Stimulated activated naive B cell treated with anti-CD40 and anti-IgM and Interleukin-4, amounts not matched to agents 10 μg/mL and 1 μg/mL and 100 μg/mL, for 72 hours (primary cell): ENCODE measurements at regions not wholly inside any gene's neighbourhood (a gene's known extent, or its start where the extent isn't known, plus 50 kb on each side); places are given as distances from the start of the nearest gene placed in this dataset.

Experiments
- ATAC-seq, 2 donors: fragments of 150-1000 bp; cut with Tn5 transposase; replicated peaks; 2 replicates each; pipeline ENCODE4 v1.10.0; 2021; ENCODE audit warnings: moderate library complexity in 1 of 2
- DNase-seq: peaks from one replicate; pipeline ENCODE4 v3.0.0; 2021
- H3K27ac Mint-ChIP-seq: one replicate; pipeline ENCODE4 v1.8.0; 2022; ENCODE audit warnings: mild to moderate bottlenecking, mixed read lengths
- H3K27me3 Mint-ChIP-seq, 2 donors: one replicate each; pipeline ENCODE4 v1.8.0; 2022; ENCODE audit warnings: mixed read lengths in 2 of 2
- H3K36me3 Mint-ChIP-seq, 2 donors: one replicate each; pipeline ENCODE4 v1.8.0; 2022; ENCODE audit warnings: mixed read lengths in 2 of 2, mild to moderate bottlenecking in 1 of 2
- H3K4me1 Mint-ChIP-seq, 2 donors: one replicate each; pipeline ENCODE4 v1.8.0; 2022; ENCODE audit warnings: mixed read lengths in 2 of 2, mild to moderate bottlenecking in 1 of 2
- H3K4me3 Mint-ChIP-seq, 2 donors: one replicate each; pipeline ENCODE4 v1.8.0; 2022; ENCODE audit warnings: mild to moderate bottlenecking in 2 of 2, mixed read lengths in 2 of 2, moderate library complexity in 1 of 2
- H3K9me3 Mint-ChIP-seq, 2 donors: one replicate each; pipeline ENCODE4 v1.8.0; 2022; ENCODE audit warnings: mixed read lengths in 2 of 2, mild to moderate bottlenecking in 1 of 2

GRCh38 chr6:14738933-14739332 lies 506.9 kb upstream of the JARID2 start:
- H3K36me3 Mint-ChIP-seq, result peaks cover 2 to 22% of the 10 kb centered on the region in 2 donors
- H3K27ac Mint-ChIP-seq, result peak overlapping the region; percentile 98
- no peaks in the 10 kb centered on the region for H3K27me3 Mint-ChIP-seq
- ATAC-seq, result no peak
- peaks cover 14 to 20% of the 10 kb centered on the region in 2 donors for H3K9me3 Mint-ChIP-seq
- H3K4me3 Mint-ChIP-seq, result peak overlapping the region; percentile 38 to 53
- peaks cover 61 to 93% of the 10 kb centered on the region in 2 donors for H3K4me1 Mint-ChIP-seq
- no peak for DNase-seq

GRCh38 chr6:14739827-14740226 lies 506.0 kb upstream of the JARID2 start:
- H3K36me3 Mint-ChIP-seq, result peaks cover 2 to 24% of the 10 kb centered on the region in 2 donors
- ATAC-seq (no peak), DNase-seq (no peak)
- H3K4me1 Mint-ChIP-seq, result peaks cover 56 to 88% of the 10 kb centered on the region in 2 donors
- peak overlapping the region; percentile 98 for H3K27ac Mint-ChIP-seq
- H3K9me3 Mint-ChIP-seq, result peaks cover 16 to 22% of the 10 kb centered on the region in 2 donors
- no peaks in the 10 kb centered on the region for H3K27me3 Mint-ChIP-seq
- no peak overlapping the region for H3K4me3 Mint-ChIP-seq

GRCh38 chr6:14742171-14742570 lies 503.7 kb upstream of the JARID2 start:
- Mint-ChIP-seq H3K27ac (no peak overlapping the region), H3K9me3 (peaks cover 13 to 21% of the 10 kb centered on the region in 2 donors), H3K36me3 (peaks cover 0 to 18% of the 10 kb centered on the region in 2 donors), H3K27me3 (no peaks in the 10 kb centered on the region), H3K4me1 (peaks cover 45 to 69% of the 10 kb centered on the region in 2 donors), H3K4me3 (no peak overlapping the region)
- ATAC-seq (no peak), DNase-seq (no peak)

- Mint-ChIP-seq H3K9me3 (peaks cover 13 to 20% of the 10 kb centered on the region in 2 donors), H3K4me3 (no peak overlapping the region), H3K36me3 (peaks cover 0 to 13% of the 10 kb centered on the region in 2 donors), H3K27ac (peak overlapping the region; percentile 48), H3K4me1 (peaks cover 43 to 65% of the 10 kb centered on the region in 2 donors), H3K27me3 (no peaks in the 10 kb centered on the region)
- DNase-seq, result no peak
- ATAC-seq, result no peak
These were observed 503.2 kb upstream of the JARID2 start for GRCh38 chr6:14742680-14743079.

- DNase-seq (no peak), ATAC-seq (no peak)
- Mint-ChIP-seq H3K4me3 (no peak overlapping the region), H3K9me3 (peaks cover 13 to 20% of the 10 kb centered on the region in 2 donors), H3K36me3 (peaks cover 0 to 13% of the 10 kb centered on the region in 2 donors), H3K27ac (peak overlapping the region; percentile 79), H3K27me3 (no peaks in the 10 kb centered on the region), H3K4me1 (peaks cover 44 to 65% of the 10 kb centered on the region in 2 donors)
These were observed 502.8 kb upstream of the JARID2 start for GRCh38 chr6:14743144-14743473.

- Mint-ChIP-seq H3K27ac (peak overlapping the region; percentile 79), H3K9me3 (peaks cover 13 to 20% of the 10 kb centered on the region in 2 donors), H3K4me3 (no peak overlapping the region), H3K27me3 (no peaks in the 10 kb centered on the region), H3K36me3 (peaks cover 0 to 13% of the 10 kb centered on the region in 2 donors), H3K4me1 (peaks cover 45 to 63% of the 10 kb centered on the region in 2 donors)
- DNase-seq, result no peak
- peak; percentile 70 to 82 for ATAC-seq
These were observed 502.2 kb upstream of the JARID2 start for GRCh38 chr6:14743474-14744211.

GRCh38 chr6:14744212-14744556 lies 501.7 kb upstream of the JARID2 start:
- Mint-ChIP-seq H3K4me3 (no peak overlapping the region), H3K9me3 (peaks cover 13 to 20% of the 10 kb centered on the region in 2 donors), H3K4me1 (peaks cover 45 to 63% of the 10 kb centered on the region in 2 donors), H3K36me3 (peaks cover 0 to 13% of the 10 kb centered on the region in 2 donors), H3K27ac (peak overlapping the region; percentile 53), H3K27me3 (no peaks in the 10 kb centered on the region)
- DNase-seq (no peak), ATAC-seq (no peak)

- no peak for ATAC-seq
- peaks cover 2 to 3% of the 10 kb centered on the region in 2 donors for H3K36me3 Mint-ChIP-seq
- no peak overlapping the region for H3K27ac Mint-ChIP-seq
- peaks cover 34 to 46% of the 10 kb centered on the region in 2 donors for H3K4me1 Mint-ChIP-seq
- peaks cover 4 to 9% of the 10 kb centered on the region in 2 donors for H3K9me3 Mint-ChIP-seq
- H3K4me3 Mint-ChIP-seq, result no peak overlapping the region
- no peaks in the 10 kb centered on the region for H3K27me3 Mint-ChIP-seq
- DNase-seq, result no peak
These were observed 499.6 kb upstream of the JARID2 start for GRCh38 chr6:14746139-14746837.

- H3K9me3 Mint-ChIP-seq, result peaks cover 4 to 9% of the 10 kb centered on the region in 2 donors
- no peaks in the 10 kb centered on the region for H3K27me3 Mint-ChIP-seq
- DNase-seq (no peak), ATAC-seq (no peak)
- H3K4me3 Mint-ChIP-seq, result no peak overlapping the region
- peaks cover 29 to 32% of the 10 kb centered on the region in 2 donors for H3K4me1 Mint-ChIP-seq
- no peak overlapping the region for H3K27ac Mint-ChIP-seq
- H3K36me3 Mint-ChIP-seq, result peaks cover 2 to 3% of the 10 kb centered on the region in 2 donors
These were observed 497.9 kb upstream of the JARID2 start for GRCh38 chr6:14747881-14748520.

GRCh38 chr6:14748679-14749078 lies 497.2 kb upstream of the JARID2 start:
- no peak for ATAC-seq
- H3K4me1 Mint-ChIP-seq, result peaks cover 22 to 25% of the 10 kb centered on the region in 2 donors
- no peak for DNase-seq
- peaks cover 4 to 9% of the 10 kb centered on the region in 2 donors for H3K9me3 Mint-ChIP-seq
- no peaks in the 10 kb centered on the region for H3K27me3 Mint-ChIP-seq
- H3K27ac Mint-ChIP-seq, result no peak overlapping the region
- H3K4me3 Mint-ChIP-seq, result no peak overlapping the region
- peaks cover 3 to 4% of the 10 kb centered on the region in 2 donors for H3K36me3 Mint-ChIP-seq

DNA sequence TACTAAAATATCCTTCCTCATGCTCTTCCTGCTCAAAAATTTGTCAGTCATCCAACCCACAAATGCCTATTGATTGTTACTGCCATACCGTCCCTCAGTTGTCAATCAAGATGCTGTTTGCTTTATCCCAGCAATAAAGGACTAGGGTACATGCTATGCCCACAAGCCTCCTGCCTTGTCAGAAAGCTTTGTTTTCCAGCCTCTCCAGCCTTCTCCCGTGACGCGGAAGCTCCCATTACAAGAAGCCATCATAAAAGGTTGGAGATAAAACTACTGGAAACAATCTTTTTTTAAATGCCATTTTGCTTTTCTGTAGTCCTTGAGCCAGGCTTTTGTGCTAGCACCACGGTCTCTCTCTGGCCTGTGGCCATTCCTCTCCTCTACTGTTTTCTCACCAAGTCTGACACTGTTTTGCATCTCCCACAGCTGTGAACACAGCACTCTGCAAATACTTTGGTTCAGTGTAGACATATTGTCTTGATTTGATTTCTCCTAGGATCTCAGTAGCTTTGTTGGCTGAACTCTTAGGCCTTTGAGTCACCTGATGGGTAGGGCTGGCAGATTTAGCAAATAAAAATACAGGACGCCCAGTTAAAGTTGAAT lies 495.7 kb upstream of the JARID2 start:
- no peak for DNase-seq
- no peak for ATAC-seq
- Mint-ChIP-seq H3K36me3 (peaks cover 0 to 4% of the 10 kb centered on the region in 2 donors), H3K9me3 (peaks cover 0 to 5% of the 10 kb centered on the region in 2 donors), H3K4me1 (peaks cover 19% of the 10 kb centered on the region in 2 donors), H3K4me3 (no peak overlapping the region), H3K27me3 (no peaks in the 10 kb centered on the region), H3K27ac (peak overlapping the region; percentile 1)

DNA sequence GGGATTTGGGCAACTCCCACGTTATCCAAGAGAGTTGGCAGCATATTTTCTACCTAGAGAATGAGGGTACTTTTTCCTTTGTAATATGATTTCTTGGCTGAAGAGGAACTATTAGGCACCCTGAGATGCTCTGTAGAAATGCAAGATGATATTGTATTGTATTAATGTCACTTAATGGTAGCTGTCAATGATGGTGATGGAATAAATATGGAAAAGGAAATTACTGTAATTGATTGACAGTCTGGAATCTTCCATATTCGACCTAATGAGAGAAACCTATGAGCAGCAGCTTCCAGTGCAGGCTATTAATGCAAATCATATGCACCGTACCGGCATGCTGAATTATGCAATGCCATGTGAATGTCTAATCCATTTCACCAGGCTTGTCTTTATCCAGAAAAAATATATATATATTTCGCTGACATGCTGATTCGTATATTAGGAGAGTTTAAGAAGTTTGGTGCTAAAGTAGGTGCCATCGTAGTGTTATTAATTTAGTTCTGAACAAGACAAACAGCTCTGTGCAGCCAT lies 494.2 kb upstream of the JARID2 start:
- DNase-seq (no peak), ATAC-seq (no peak)
- no peaks in the 10 kb centered on the region for H3K27me3 Mint-ChIP-seq
- no peak overlapping the region for H3K27ac Mint-ChIP-seq
- peaks cover 0 to 4% of the 10 kb centered on the region in 2 donors for H3K36me3 Mint-ChIP-seq
- no peak overlapping the region for H3K4me3 Mint-ChIP-seq
- peaks cover 0 to 2% of the 10 kb centered on the region in 2 donors for H3K9me3 Mint-ChIP-seq
- peaks cover 15 to 17% of the 10 kb centered on the region in 2 donors for H3K4me1 Mint-ChIP-seq

- Mint-ChIP-seq H3K4me3 (no peak overlapping the region), H3K9me3 (peaks cover 0 to 1% of the 10 kb centered on the region in 2 donors), H3K27ac (peak overlapping the region; percentile 6), H3K36me3 (peaks cover 0 to 4% of the 10 kb centered on the region in 2 donors), H3K4me1 (peaks cover 8 to 13% of the 10 kb centered on the region in 2 donors), H3K27me3 (no peaks in the 10 kb centered on the region)
- DNase-seq (no peak), ATAC-seq (peak in 1 of 2 donors; percentile 80)
These were observed 490.9 kb upstream of the JARID2 start for GRCh38 chr6:14754751-14755513.
